ENCODE measurements at regions not wholly inside any gene's neighbourhood (a gene's known extent, or its start where the extent isn't known, plus 50 kb on each side); places are given as distances from the start of the nearest gene placed in this dataset.

- Histone ChIP-seq H3K36me3 (ENCODE audit: insufficient read depth, low read length) (no peaks in the 10 kb centered on the region), H3K4me2 (ENCODE audit: low read length) (no peak overlapping the region), H3K79me2 (ENCODE audit: insufficient read depth, low read length) (no peaks in the 10 kb centered on the region), H3K9ac (ENCODE audit: low read length) (no peak overlapping the region), H2AFZ (ENCODE audit: low read length) (no peak overlapping the region), H3K4me3 (ENCODE audit: low read depth, low read length, poor library complexity, severe bottlenecking) (no peak overlapping the region), H3K9me2 (ENCODE audit: low read depth, low read length) (no peaks in the 10 kb centered on the region), H4K20me1 (ENCODE audit: insufficient read depth, low read length) (no peaks in the 10 kb centered on the region), H3K9me3 (ENCODE audit: low read length) (no peaks in the 10 kb centered on the region), H3K4me1 (ENCODE audit: insufficient read depth, low read length, severe bottlenecking) (no peaks in the 10 kb centered on the region), H3K27ac (ENCODE audit: low read depth, low read length, poor library complexity, severe bottlenecking) (no peak overlapping the region), H3K27me3 (ENCODE audit: insufficient read depth, low read length) (no peaks in the 10 kb centered on the region), H3F3A (ENCODE audit: insufficient read depth, low read length) (no peaks in the 10 kb centered on the region)
- no peak for TF ChIP-seq CTCF (IDR thresholded peaks at IDR 0.05; ENCODE audit: low read length)
- TF ChIP-seq EZH2 (IDR thresholded peaks at IDR 0.05; ENCODE audit: borderline replicate concordance, low read length) = no peak
Observed at GRCh38 chr7:17090751-17091150, 207.7 kb upstream of the AHR start.

GRCh38 chr7:17093461-17093860 is 205.0 kb upstream of the AHR start:
- Histone ChIP-seq H3F3A (ENCODE audit: insufficient read depth, low read length) (no peaks in the 10 kb centered on the region), H3K36me3 (ENCODE audit: insufficient read depth, low read length) (no peaks in the 10 kb centered on the region), H3K9me2 (ENCODE audit: low read depth, low read length) (no peaks in the 10 kb centered on the region), H3K9me3 (ENCODE audit: low read length) (no peaks in the 10 kb centered on the region), H4K20me1 (ENCODE audit: insufficient read depth, low read length) (no peaks in the 10 kb centered on the region), H3K4me2 (ENCODE audit: low read length) (no peak overlapping the region), H3K4me1 (ENCODE audit: insufficient read depth, low read length, severe bottlenecking) (no peaks in the 10 kb centered on the region), H3K9ac (ENCODE audit: low read length) (no peak overlapping the region), H2AFZ (ENCODE audit: low read length) (no peak overlapping the region), H3K27me3 (ENCODE audit: insufficient read depth, low read length) (no peaks in the 10 kb centered on the region), H3K4me3 (ENCODE audit: low read depth, low read length, poor library complexity, severe bottlenecking) (no peak overlapping the region), H3K27ac (ENCODE audit: low read depth, low read length, poor library complexity, severe bottlenecking) (no peak overlapping the region), H3K79me2 (ENCODE audit: insufficient read depth, low read length) (no peaks in the 10 kb centered on the region)
- TF ChIP-seq EZH2 (IDR thresholded peaks at IDR 0.05; ENCODE audit: borderline replicate concordance, low read length) (no peak), CTCF (IDR thresholded peaks at IDR 0.05; ENCODE audit: low read length) (no peak)

GRCh38 chr7:17094963-17095574 is 203.4 kb upstream of the AHR start:
- H3K9ac ChIP-seq (ENCODE audit: low read length) = no peak overlapping the region
- H3K27ac ChIP-seq (ENCODE audit: low read depth, low read length, poor library complexity, severe bottlenecking) = no peak overlapping the region
- no peak overlapping the region for H3K4me3 ChIP-seq (ENCODE audit: low read depth, low read length, poor library complexity, severe bottlenecking)
- no peaks in the 10 kb centered on the region for H3K79me2 ChIP-seq (ENCODE audit: insufficient read depth, low read length)
- H3K9me3 ChIP-seq (ENCODE audit: low read length) = no peaks in the 10 kb centered on the region
- H3F3A ChIP-seq (ENCODE audit: insufficient read depth, low read length) = no peaks in the 10 kb centered on the region
- H2AFZ ChIP-seq (ENCODE audit: low read length) = no peak overlapping the region
- no peaks in the 10 kb centered on the region for H3K27me3 ChIP-seq (ENCODE audit: insufficient read depth, low read length)
- H4K20me1 ChIP-seq (ENCODE audit: insufficient read depth, low read length) = no peaks in the 10 kb centered on the region
- H3K36me3 ChIP-seq (ENCODE audit: insufficient read depth, low read length) = no peaks in the 10 kb centered on the region
- TF ChIP-seq EZH2 (IDR thresholded peaks at IDR 0.05; ENCODE audit: borderline replicate concordance, low read length) (no peak), CTCF (IDR thresholded peaks at IDR 0.05; ENCODE audit: low read length) (no peak)
- H3K4me2 ChIP-seq (ENCODE audit: low read length) = no peak overlapping the region
- no peaks in the 10 kb centered on the region for H3K9me2 ChIP-seq (ENCODE audit: low read depth, low read length)
- no peaks in the 10 kb centered on the region for H3K4me1 ChIP-seq (ENCODE audit: insufficient read depth, low read length, severe bottlenecking)
